Daoy (cell line): ENCODE measurements at regions not wholly inside any gene's neighbourhood (a gene's known extent, or its start where the extent isn't known, plus 50 kb on each side); places are given as distances from the start of the nearest gene placed in this dataset.
"Not testable (repeated sequence)": the region's sequence is repeated elsewhere in the genome, so short reads cannot be mapped to it uniquely, and the experiment has no call there.

Experiments used
- DNase-seq: peaks from one replicate; pipeline ENCODE4 v3.0.0-alpha.2; 2015; ENCODE audit warnings: low read depth

- DNase-seq = no peak
Observed at GRCh38 chr19:23597661-23598060, 89.4 kb downstream of the ZNF675 start.

- no peak for DNase-seq
Observed at GRCh38 chr19:23596872-23597271, 90.1 kb downstream of the ZNF675 start.

GRCh38 chr19:23594311-23594710 lies 92.7 kb downstream of the ZNF675 start:
- DNase-seq = not testable (repeated sequence)

- DNase-seq = no peak
Observed at GRCh38 chr19:23587546-23587945, 99.5 kb downstream of the ZNF675 start.

GRCh38 chr19:23577501-23577900 lies 109.5 kb downstream of the ZNF675 start:
- DNase-seq = no peak

- DNase-seq = no peak
Observed at GRCh38 chr19:23571175-23571574, 115.8 kb downstream of the ZNF675 start.

- not testable (repeated sequence) for DNase-seq
Observed at GRCh38 chr19:23568116-23568515, 118.9 kb downstream of the ZNF675 start.

- DNase-seq = no peak
Observed at GRCh38 chr19:23565256-23565655, 121.8 kb downstream of the ZNF675 start.

GRCh38 chr19:23563326-23563725 lies 123.7 kb downstream of the ZNF675 start:
- DNase-seq = no peak

- no peak for DNase-seq
Observed at GRCh38 chr19:23561341-23561740, 125.7 kb downstream of the ZNF675 start.

GRCh38 chr19:23560051-23560450 lies 127.0 kb downstream of the ZNF675 start:
- no peak for DNase-seq

- DNase-seq = no peak
Observed at GRCh38 chr19:23558541-23558940, 128.5 kb downstream of the ZNF675 start.

- no peak for DNase-seq
Observed at GRCh38 chr19:23557381-23557780, 129.6 kb downstream of the ZNF675 start.

GRCh38 chr19:23554548-23554947 lies 132.5 kb downstream of the ZNF675 start:
- DNase-seq = no peak

- peak; percentile 36 for DNase-seq
Observed at GRCh38 chr19:23550102-23550501, 136.9 kb downstream of the ZNF675 start.

GRCh38 chr19:23547816-23548430 lies 139.1 kb downstream of the ZNF675 start:
- peak; percentile 26 for DNase-seq

GRCh38 chr19:23547156-23547555 lies 139.9 kb downstream of the ZNF675 start:
- no peak for DNase-seq

GRCh38 chr19:23543351-23543750 lies 143.7 kb downstream of the ZNF675 start:
- DNase-seq = no peak

GRCh38 chr19:23542562-23542961 lies 144.4 kb downstream of the ZNF675 start:
- no peak for DNase-seq

GRCh38 chr19:23541991-23542390 lies 145.0 kb downstream of the ZNF675 start:
- no peak for DNase-seq

- DNase-seq = not testable (repeated sequence)
Observed at GRCh38 chr19:23540180-23540579, 144.9 kb upstream of the ZNF91 start.

- no peak for DNase-seq
Observed at GRCh38 chr19:23539499-23539898, 144.2 kb upstream of the ZNF91 start.

- DNase-seq = not testable (repeated sequence)
Observed at GRCh38 chr19:23537136-23537535, 141.9 kb upstream of the ZNF91 start.

GRCh38 chr19:23536341-23536740 lies 141.1 kb upstream of the ZNF91 start:
- not testable (repeated sequence) for DNase-seq
